Panc1 (cell line): ENCODE measurements at regions not wholly inside any gene's neighbourhood (a gene's known extent, or its start where the extent isn't known, plus 50 kb on each side); places are given as distances from the start of the nearest gene placed in this dataset.

Experiments used
- POLR2AphosphoS5 ChIP-seq: IDR thresholded peaks from 2 replicates; pipeline ENCODE4 v1.6.1; 2012; ENCODE audit warnings: mild to moderate bottlenecking, low read depth, low read length, moderate library complexity
- TF ChIP-seq, protein P1 (sequence below): fragments of 450-650 bp; IDR thresholded peaks from 2 replicates; pipeline ENCODE4 v1.5.1; 2017; ENCODE audit warnings: mild to moderate bottlenecking

GRCh38 chr18:44175891-44176290, 504.8 kb upstream of the SETBP1 start:
- TF ChIP-seq, protein P1, sequence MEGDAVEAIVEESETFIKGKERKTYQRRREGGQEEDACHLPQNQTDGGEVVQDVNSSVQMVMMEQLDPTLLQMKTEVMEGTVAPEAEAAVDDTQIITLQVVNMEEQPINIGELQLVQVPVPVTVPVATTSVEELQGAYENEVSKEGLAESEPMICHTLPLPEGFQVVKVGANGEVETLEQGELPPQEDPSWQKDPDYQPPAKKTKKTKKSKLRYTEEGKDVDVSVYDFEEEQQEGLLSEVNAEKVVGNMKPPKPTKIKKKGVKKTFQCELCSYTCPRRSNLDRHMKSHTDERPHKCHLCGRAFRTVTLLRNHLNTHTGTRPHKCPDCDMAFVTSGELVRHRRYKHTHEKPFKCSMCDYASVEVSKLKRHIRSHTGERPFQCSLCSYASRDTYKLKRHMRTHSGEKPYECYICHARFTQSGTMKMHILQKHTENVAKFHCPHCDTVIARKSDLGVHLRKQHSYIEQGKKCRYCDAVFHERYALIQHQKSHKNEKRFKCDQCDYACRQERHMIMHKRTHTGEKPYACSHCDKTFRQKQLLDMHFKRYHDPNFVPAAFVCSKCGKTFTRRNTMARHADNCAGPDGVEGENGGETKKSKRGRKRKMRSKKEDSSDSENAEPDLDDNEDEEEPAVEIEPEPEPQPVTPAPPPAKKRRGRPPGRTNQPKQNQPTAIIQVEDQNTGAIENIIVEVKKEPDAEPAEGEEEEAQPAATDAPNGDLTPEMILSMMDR = no peak
- TF ChIP-seq POLR2AphosphoS5 = no peak
